HepG2 (cell line): ENCODE measurements at regions not wholly inside any gene's neighbourhood (a gene's known extent, or its start where the extent isn't known, plus 50 kb on each side); places are given as distances from the start of the nearest gene placed in this dataset.

Experiments used
- ATAC-seq: fragments of 200-7000 bp; cut with Tn5 transposase; 3 replicates; pipeline ENCODE4 v1.9.1; 2020; ENCODE audit warnings: mild to moderate bottlenecking, moderate library complexity
- BruUV-seq: library from RNA; stranded (reverse); fragments of 400-500 nt; replicated peaks from 2 replicates; lab custom pipeline; 2021; lab: Mats Ljungman, UMichigan
- CTCF ChIA-PET: fragments of 300-600 bp; formaldehyde crosslinking; extraction: SDS; loops from one replicate; lab custom pipeline; 2021; ENCODE audit warnings: low total read pairs, inconsistent platforms, low intra/inter-chr PET ratio; lab: Yijun Ruan, JAX
- POLR2A ChIA-PET: fragments of 350-600 bp; sonication (Branson Sonifier 250); formaldehyde crosslinking; loops from one replicate; lab custom pipeline; 2020; ENCODE audit warnings: antibody characterized with exemption, inconsistent platforms; lab: Yijun Ruan, JAX
- DNase-seq: peaks from one replicate; pipeline ENCODE4 v3.0.0-alpha.2; 2015; ENCODE audit warnings: low spot score
- FAIRE-seq: peaks from 3 replicates; lab custom pipeline; 2011; peaks lifted over from hg19 to GRCh38; lab: Jason Lieb, UNC
- H2AFZ ChIP-seq: one replicate; pipeline ENCODE4 v1.6.1; 2011; ENCODE audit warnings: low read length, inconsistent platforms
- H3K27ac ChIP-seq: fragments of 300-600 bp; 3 replicates; pipeline ENCODE4 v1.8.0; 2011; ENCODE audit warnings: mixed run types, mild to moderate bottlenecking, mixed read lengths, low read length, inconsistent platforms; ENCODE audit not compliant: insufficient read depth; ENCODE audit errors: extremely low read length
- H3K27me3 ChIP-seq, 2 experiments: fragments of 200-600 bp in 1 of 2; 2 replicates in 1 of 2; 3 replicates in 1 of 2; pipeline versions ENCODE4 v1.6.0 to v1.8.0; 2011; ENCODE audit warnings: low read length in 2 of 2, mild to moderate bottlenecking in 2 of 2, moderate library complexity in 2 of 2, inconsistent platforms in 1 of 2; ENCODE audit not compliant: insufficient read depth in 2 of 2, control insufficient read depth in 1 of 2
- H3K36me3 ChIP-seq, 2 experiments: fragments of 200-600 bp in 1 of 2; replicated peaks in 1 of 2; 2 replicates in 1 of 2; 3 replicates in 1 of 2; pipeline versions ENCODE4 v1.5.1 to v1.8.0; 2011; ENCODE audit warnings: low read length in 2 of 2, inconsistent platforms in 1 of 2; ENCODE audit not compliant: insufficient read depth in 2 of 2, control insufficient read depth in 1 of 2
- H3K4me1 ChIP-seq: 2 replicates; pipeline ENCODE4 v1.5.1; 2012; ENCODE audit warnings: low read length, inconsistent platforms; ENCODE audit not compliant: insufficient read depth
- H3K4me2 ChIP-seq: 2 replicates; pipeline ENCODE4 v1.6.0; 2011; ENCODE audit warnings: low read depth, low read length, inconsistent platforms
- H3K4me3 ChIP-seq, 3 experiments: fragments of 200-600 bp in 1 of 3; sonication (generic), shearing (Covaris generic) in 1 of 3; replicated peaks in 1 of 3; 2 replicates each; pipeline ENCODE4 v1.5.1; 2011 to 2016; ENCODE audit warnings: low read length in 3 of 3, inconsistent platforms in 2 of 3, low read depth in 2 of 3, mild to moderate bottlenecking in 2 of 3, control low read depth in 1 of 3, mixed read lengths in 1 of 3; ENCODE audit not compliant: insufficient read depth in 1 of 3
- H3K79me2 ChIP-seq: one replicate; pipeline ENCODE4 v1.6.1; 2011; ENCODE audit warnings: low read length, inconsistent platforms; ENCODE audit not compliant: insufficient read depth
- H3K9ac ChIP-seq: 2 replicates; pipeline ENCODE4 v1.6.0; 2011; ENCODE audit warnings: mild to moderate bottlenecking, low read depth, low read length, inconsistent platforms; ENCODE audit not compliant: insufficient read depth
- H3K9me3 ChIP-seq: 2 replicates; pipeline ENCODE4 v1.5.1; 2012; ENCODE audit warnings: mild to moderate bottlenecking, low read length
- H4K20me1 ChIP-seq: 2 replicates; pipeline ENCODE4 v1.6.0; 2011; ENCODE audit warnings: inconsistent platforms, mild to moderate bottlenecking, low read length, moderate library complexity; ENCODE audit not compliant: insufficient read depth
- DNMT1 ChIP-seq: sonication (generic); formaldehyde crosslinking; IDR thresholded peaks from 2 replicates; pipeline ENCODE4 v1.5.1; 2020; ENCODE audit warnings: mild to moderate bottlenecking, missing genetic modification reagents
- FOXK1 ChIP-seq: sonication (generic); formaldehyde crosslinking; IDR thresholded peaks from 2 replicates; pipeline ENCODE4 v1.4.0; 2020; ENCODE audit warnings: low read depth, missing genetic modification reagents, borderline replicate concordance
- KLF9 ChIP-seq: IDR thresholded peaks from 2 replicates; pipeline ENCODE4 v1.6.1; 2016; ENCODE audit warnings: low read depth
- LCORL ChIP-seq, 2 experiments: fragments of 450-650 bp in 1 of 2; sonication (generic) in 1 of 2; formaldehyde crosslinking in 1 of 2; IDR thresholded peaks; 2 replicates each; pipeline versions ENCODE4 v1.5.0 to v1.6.1; 2017 to 2020; ENCODE audit warnings: antibody characterized with exemption in 1 of 2, missing genetic modification reagents in 1 of 2
- SRY ChIP-seq: sonication (generic); formaldehyde crosslinking; IDR thresholded peaks from 2 replicates; pipeline ENCODE4 v1.8.0; 2022; ENCODE audit warnings: mild to moderate bottlenecking, missing genetic modification reagents
- WIZ ChIP-seq: sonication (generic); formaldehyde crosslinking; IDR thresholded peaks from 2 replicates; pipeline ENCODE4 v1.5.1; 2020; ENCODE audit warnings: mild to moderate bottlenecking, missing genetic modification reagents
- XRCC5 ChIP-seq: fragments of 200-400 bp; formaldehyde crosslinking; optimal IDR thresholded peaks from 2 replicates; pipeline ENCODE3; 2017; ENCODE audit warnings: mild to moderate bottlenecking, low read length
- ZNF329 ChIP-seq: sonication (generic); formaldehyde crosslinking; IDR thresholded peaks from 2 replicates; pipeline ENCODE4 v1.9.0; 2021; ENCODE audit warnings: low read depth, mild to moderate bottlenecking, missing genetic modification reagents
- WGBS: methylation state at CpG from one replicate; pipeline ENCODE4 v1.1.6; 2017; ENCODE audit warnings: low lambda C conversion rate; 5-methylcytosine and 5-hydroxymethylcytosine counted together
- in situ Hi-C: cut with HindIII; loops from 2 replicates; pipeline ENCODE4 v1.10.0; 2017; ENCODE audit warnings: low pct_unique_long_range_greater_than_20kb; ENCODE audit not compliant: extremely low pct_ligation_motif_present
- intact Hi-C: fragments of 100-400 bp; cut with micrococcal nuclease; formaldehyde crosslinking; loops from one replicate; pipeline ENCODE4 v1.10.0; 2022; ENCODE audit not compliant: unreplicated experiment
- TF ChIP-seq, protein P1 (sequence below): sonication (generic); formaldehyde crosslinking; IDR thresholded peaks from 2 replicates; pipeline ENCODE4 v1.4.0; 2020; ENCODE audit warnings: missing genetic modification reagents
- TF ChIP-seq, protein P2 (sequence below): sonication (generic); formaldehyde crosslinking; IDR thresholded peaks from 2 replicates; pipeline ENCODE4 v1.4.0; 2020; ENCODE audit warnings: missing genetic modification reagents, mild to moderate bottlenecking, borderline replicate concordance
- TF ChIP-seq, protein P3 (sequence below): sonication (generic); formaldehyde crosslinking; conservative IDR thresholded peaks from 2 replicates; pipeline ENCODE4 v1.4.0; 2020; ENCODE audit warnings: missing genetic modification reagents
- TF ChIP-seq, protein P4 (sequence below): sonication (generic); formaldehyde crosslinking; IDR thresholded peaks from 2 replicates; pipeline ENCODE4 v1.4.0; 2020; ENCODE audit warnings: mild to moderate bottlenecking, low read depth, missing genetic modification reagents

DNA sequence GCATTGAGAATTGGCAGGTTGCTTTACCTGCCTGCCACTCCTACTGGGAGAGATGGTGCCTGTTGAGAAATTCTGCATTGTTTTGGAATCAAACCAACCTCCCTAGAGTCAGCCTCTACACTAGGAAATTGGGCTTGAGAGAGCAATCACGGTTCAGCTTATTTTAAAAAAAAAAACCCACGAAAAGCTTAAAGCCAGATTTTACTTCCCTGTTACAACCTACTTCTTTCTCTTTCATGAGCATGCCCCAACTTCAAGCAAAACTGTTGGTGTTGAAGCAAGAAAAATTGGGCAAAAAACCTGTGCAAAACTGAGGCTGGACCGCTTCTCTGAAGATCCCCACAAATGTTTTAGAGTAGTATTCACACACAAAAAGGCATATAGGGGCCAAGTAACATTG, 134.6 kb upstream of the ZEB2 start:
- ATAC-seq: no peak
- BruUV-seq: no TSS peak
- POLR2A ChIA-PET: no interaction called here

More for the DNA sequence above, 134.6 kb upstream of the ZEB2 start:
- intact Hi-C loops: no loop called here
- Histone ChIP-seq H4K20me1 (no peaks in the 10 kb centered on the region), H3K4me1 (no peaks in the 10 kb centered on the region), H3K79me2 (no peaks in the 10 kb centered on the region), H3K9me3 (no peaks in the 10 kb centered on the region), H3K4me2 (no peak overlapping the region), H3K27me3 (no peaks in the 10 kb centered on the region; a peak in 1 of 5 replicates), H3K36me3 (no peaks in the 10 kb centered on the region), H2AFZ (no peak overlapping the region), H3K27ac (no peak overlapping the region), H3K9ac (no peak overlapping the region), H3K4me3 (no peak overlapping the region)
- 6% methylated on average over 3 of the region's 3 CpGs for WGBS
- CTCF ChIA-PET: no interaction called here
- in situ Hi-C loops: no loop called here
- no peak for DNase-seq
- no peak for FAIRE-seq
- TF ChIP-seq WIZ (CRISPR knock-in tag) (no peak), DNMT1 (no peak), KLF9 (CRISPR knock-in tag) (no peak), FOXK1 (no peak), SRY (no peak), XRCC5 (no peak), LCORL (IDR thresholded peaks at IDR 0.05) (no peak), LCORL (CRISPR knock-in tag; IDR thresholded peaks at IDR 0.05) (no peak), ZNF329 (no peak)
- TF ChIP-seq, protein P1, sequence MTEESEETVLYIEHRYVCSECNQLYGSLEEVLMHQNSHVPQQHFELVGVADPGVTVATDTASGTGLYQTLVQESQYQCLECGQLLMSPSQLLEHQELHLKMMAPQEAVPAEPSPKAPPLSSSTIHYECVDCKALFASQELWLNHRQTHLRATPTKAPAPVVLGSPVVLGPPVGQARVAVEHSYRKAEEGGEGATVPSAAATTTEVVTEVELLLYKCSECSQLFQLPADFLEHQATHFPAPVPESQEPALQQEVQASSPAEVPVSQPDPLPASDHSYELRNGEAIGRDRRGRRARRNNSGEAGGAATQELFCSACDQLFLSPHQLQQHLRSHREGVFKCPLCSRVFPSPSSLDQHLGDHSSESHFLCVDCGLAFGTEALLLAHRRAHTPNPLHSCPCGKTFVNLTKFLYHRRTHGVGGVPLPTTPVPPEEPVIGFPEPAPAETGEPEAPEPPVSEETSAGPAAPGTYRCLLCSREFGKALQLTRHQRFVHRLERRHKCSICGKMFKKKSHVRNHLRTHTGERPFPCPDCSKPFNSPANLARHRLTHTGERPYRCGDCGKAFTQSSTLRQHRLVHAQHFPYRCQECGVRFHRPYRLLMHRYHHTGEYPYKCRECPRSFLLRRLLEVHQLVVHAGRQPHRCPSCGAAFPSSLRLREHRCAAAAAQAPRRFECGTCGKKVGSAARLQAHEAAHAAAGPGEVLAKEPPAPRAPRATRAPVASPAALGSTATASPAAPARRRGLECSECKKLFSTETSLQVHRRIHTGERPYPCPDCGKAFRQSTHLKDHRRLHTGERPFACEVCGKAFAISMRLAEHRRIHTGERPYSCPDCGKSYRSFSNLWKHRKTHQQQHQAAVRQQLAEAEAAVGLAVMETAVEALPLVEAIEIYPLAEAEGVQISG (CRISPR knock-in tag): no peak
- TF ChIP-seq, protein P2, sequence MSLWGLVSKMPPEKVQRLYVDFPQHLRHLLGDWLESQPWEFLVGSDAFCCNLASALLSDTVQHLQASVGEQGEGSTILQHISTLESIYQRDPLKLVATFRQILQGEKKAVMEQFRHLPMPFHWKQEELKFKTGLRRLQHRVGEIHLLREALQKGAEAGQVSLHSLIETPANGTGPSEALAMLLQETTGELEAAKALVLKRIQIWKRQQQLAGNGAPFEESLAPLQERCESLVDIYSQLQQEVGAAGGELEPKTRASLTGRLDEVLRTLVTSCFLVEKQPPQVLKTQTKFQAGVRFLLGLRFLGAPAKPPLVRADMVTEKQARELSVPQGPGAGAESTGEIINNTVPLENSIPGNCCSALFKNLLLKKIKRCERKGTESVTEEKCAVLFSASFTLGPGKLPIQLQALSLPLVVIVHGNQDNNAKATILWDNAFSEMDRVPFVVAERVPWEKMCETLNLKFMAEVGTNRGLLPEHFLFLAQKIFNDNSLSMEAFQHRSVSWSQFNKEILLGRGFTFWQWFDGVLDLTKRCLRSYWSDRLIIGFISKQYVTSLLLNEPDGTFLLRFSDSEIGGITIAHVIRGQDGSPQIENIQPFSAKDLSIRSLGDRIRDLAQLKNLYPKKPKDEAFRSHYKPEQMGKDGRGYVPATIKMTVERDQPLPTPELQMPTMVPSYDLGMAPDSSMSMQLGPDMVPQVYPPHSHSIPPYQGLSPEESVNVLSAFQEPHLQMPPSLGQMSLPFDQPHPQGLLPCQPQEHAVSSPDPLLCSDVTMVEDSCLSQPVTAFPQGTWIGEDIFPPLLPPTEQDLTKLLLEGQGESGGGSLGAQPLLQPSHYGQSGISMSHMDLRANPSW (CRISPR knock-in tag): no peak
- TF ChIP-seq, protein P3, sequence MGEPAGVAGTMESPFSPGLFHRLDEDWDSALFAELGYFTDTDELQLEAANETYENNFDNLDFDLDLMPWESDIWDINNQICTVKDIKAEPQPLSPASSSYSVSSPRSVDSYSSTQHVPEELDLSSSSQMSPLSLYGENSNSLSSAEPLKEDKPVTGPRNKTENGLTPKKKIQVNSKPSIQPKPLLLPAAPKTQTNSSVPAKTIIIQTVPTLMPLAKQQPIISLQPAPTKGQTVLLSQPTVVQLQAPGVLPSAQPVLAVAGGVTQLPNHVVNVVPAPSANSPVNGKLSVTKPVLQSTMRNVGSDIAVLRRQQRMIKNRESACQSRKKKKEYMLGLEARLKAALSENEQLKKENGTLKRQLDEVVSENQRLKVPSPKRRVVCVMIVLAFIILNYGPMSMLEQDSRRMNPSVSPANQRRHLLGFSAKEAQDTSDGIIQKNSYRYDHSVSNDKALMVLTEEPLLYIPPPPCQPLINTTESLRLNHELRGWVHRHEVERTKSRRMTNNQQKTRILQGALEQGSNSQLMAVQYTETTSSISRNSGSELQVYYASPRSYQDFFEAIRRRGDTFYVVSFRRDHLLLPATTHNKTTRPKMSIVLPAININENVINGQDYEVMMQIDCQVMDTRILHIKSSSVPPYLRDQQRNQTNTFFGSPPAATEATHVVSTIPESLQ (CRISPR knock-in tag): no peak
- TF ChIP-seq, protein P4, sequence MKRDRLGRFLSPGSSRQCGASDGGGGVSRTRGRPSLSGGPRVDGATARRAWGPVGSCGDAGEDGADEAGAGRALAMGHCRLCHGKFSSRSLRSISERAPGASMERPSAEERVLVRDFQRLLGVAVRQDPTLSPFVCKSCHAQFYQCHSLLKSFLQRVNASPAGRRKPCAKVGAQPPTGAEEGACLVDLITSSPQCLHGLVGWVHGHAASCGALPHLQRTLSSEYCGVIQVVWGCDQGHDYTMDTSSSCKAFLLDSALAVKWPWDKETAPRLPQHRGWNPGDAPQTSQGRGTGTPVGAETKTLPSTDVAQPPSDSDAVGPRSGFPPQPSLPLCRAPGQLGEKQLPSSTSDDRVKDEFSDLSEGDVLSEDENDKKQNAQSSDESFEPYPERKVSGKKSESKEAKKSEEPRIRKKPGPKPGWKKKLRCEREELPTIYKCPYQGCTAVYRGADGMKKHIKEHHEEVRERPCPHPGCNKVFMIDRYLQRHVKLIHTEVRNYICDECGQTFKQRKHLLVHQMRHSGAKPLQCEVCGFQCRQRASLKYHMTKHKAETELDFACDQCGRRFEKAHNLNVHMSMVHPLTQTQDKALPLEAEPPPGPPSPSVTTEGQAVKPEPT (CRISPR knock-in tag): no peak
